A673 (cell line): ENCODE measurements at regions not wholly inside any gene's neighbourhood (a gene's known extent, or its start where the extent isn't known, plus 50 kb on each side); places are given as distances from the start of the nearest gene placed in this dataset.

ENCODE experiments used
- BruUV-seq: library from RNA; stranded (reverse); fragments of 400-500 nt; replicated peaks from 2 replicates; lab custom pipeline; 2021; lab: Mats Ljungman, UMichigan
- CTCF ChIA-PET: fragments of 300-600 bp; sonication (Branson Sonifier 250); formaldehyde crosslinking; loops from one replicate; lab custom pipeline; 2022; ENCODE audit warnings: antibody characterized with exemption; lab: Charles Lee
- POLR2A ChIA-PET: fragments of 300-600 bp; sonication (Branson Sonifier 250); formaldehyde crosslinking; loops from one replicate; lab custom pipeline; 2022; ENCODE audit warnings: antibody characterized with exemption; ENCODE audit not compliant: low non-redundant PET; lab: Charles Lee
- DNase-seq: peaks from one replicate; pipeline ENCODE4 v3.0.0-alpha.2; 2015; ENCODE audit warnings: low spot score
- H3K27ac ChIP-seq: fragments of 200-600 bp; sonication (generic); 2 replicates; pipeline ENCODE4 v1.5.1; 2016; ENCODE audit warnings: mixed run types, low read depth, mild to moderate bottlenecking, mixed read lengths, antibody characterized with exemption, low read length; ENCODE audit not compliant: poor library complexity, severe bottlenecking
- H3K27me3 ChIP-seq: fragments of 200-600 bp; sonication (generic); replicated peaks from 2 replicates; pipeline ENCODE4 v1.6.1; 2017; ENCODE audit warnings: mixed run types, low read depth, mild to moderate bottlenecking, mixed read lengths, antibody characterized with exemption, low read length; ENCODE audit not compliant: insufficient read depth, poor library complexity
- H3K36me3 ChIP-seq: fragments of 200-600 bp; sonication (generic); 2 replicates; pipeline ENCODE4 v1.6.1; 2016; ENCODE audit warnings: mixed run types, mild to moderate bottlenecking, mixed read lengths, antibody characterized with exemption, low read length; ENCODE audit not compliant: insufficient read depth, poor library complexity, severe bottlenecking
- H3K4me1 ChIP-seq: fragments of 200-600 bp; sonication (generic); 2 replicates; pipeline ENCODE4 v1.6.1; 2017; ENCODE audit warnings: mixed run types, mild to moderate bottlenecking, mixed read lengths, antibody characterized with exemption, low read length; ENCODE audit not compliant: insufficient read depth, poor library complexity, severe bottlenecking
- H3K4me3 ChIP-seq: fragments of 200-600 bp; sonication (generic); 2 replicates; pipeline ENCODE4 v1.5.1; 2016; ENCODE audit warnings: low read depth, mixed run types, mild to moderate bottlenecking, mixed read lengths, low read length; ENCODE audit not compliant: poor library complexity, severe bottlenecking
- H3K9me3 ChIP-seq: fragments of 200-600 bp; sonication (generic); 2 replicates; pipeline ENCODE4 v1.6.1; 2016; ENCODE audit warnings: mixed run types, low read depth, mild to moderate bottlenecking, mixed read lengths, antibody characterized with exemption, low read length; ENCODE audit not compliant: poor library complexity, severe bottlenecking
- EZH2 ChIP-seq: fragments of 200-600 bp; sonication (generic); IDR thresholded peaks from 2 replicates; pipeline ENCODE4 v1.6.1; 2017; ENCODE audit warnings: borderline replicate concordance, low read depth, mild to moderate bottlenecking, mixed read lengths, antibody characterized with exemption, low read length; ENCODE audit not compliant: poor library complexity, severe bottlenecking
- intact Hi-C: fragments of 100-400 bp; cut with micrococcal nuclease; formaldehyde crosslinking; loops from one replicate; pipeline ENCODE4 v1.10.0; 2022; ENCODE audit not compliant: unreplicated experiment
- TF ChIP-seq, protein P1 (sequence below): fragments of 300-800, 200-600 bp; sonication (generic); conservative IDR thresholded peaks from 2 replicates; pipeline ENCODE4 v1.5.1; 2017; ENCODE audit warnings: low read depth, mild to moderate bottlenecking, antibody characterized with exemption, low read length, moderate library complexity, mixed read lengths

DNA sequence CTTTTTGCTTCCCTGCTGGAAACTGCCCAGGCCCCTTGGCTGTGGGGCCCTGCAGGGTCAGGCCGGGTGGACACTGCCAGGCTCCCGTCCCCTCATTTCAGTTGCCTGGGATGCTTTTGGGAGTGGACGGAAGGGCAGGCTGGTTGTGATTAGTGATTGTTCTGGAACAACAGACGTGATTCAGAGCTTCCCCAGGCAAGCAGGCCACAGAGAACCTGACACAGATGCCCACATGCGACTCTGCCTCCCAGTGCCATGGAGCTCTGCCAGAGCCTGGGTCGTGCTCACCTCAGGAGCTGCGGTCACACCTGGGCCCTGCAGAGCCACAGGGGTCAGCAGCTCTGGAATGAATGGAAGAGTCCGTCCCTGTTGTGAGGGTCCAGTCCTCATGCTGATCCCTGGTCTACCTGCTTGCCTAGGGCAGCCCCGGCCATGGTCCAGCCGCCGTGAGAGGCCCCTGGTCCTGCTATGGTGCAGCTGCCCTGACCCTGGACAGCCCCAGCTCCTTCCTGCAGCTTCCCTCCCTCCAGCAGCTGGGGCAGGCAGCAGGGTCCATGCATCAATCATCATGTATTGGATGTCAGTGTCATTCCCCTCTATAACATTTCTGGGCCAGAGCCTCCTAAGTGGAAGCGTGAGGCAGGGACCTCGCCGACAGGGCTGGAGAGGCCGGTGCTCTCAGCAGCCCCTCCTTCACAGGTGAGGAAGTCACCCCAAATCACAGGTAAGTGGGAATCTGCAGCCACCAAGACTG lies 518.6 kb upstream of the MYT1L start:
- no peaks in the 10 kb centered on the region for H3K9me3 ChIP-seq
- H3K27me3 ChIP-seq = no peaks in the 10 kb centered on the region
- intact Hi-C loops = no loop called here
- POLR2A ChIA-PET = no interaction called here
- CTCF ChIA-PET = no interaction called here
- no peak overlapping the region for H3K27ac ChIP-seq
- H3K4me1 ChIP-seq = peaks cover 10% of the 10 kb centered on the region
- BruUV-seq = no TSS peak
- DNase-seq = no peak
- H3K4me3 ChIP-seq = no peak overlapping the region
- no peaks in the 10 kb centered on the region for H3K36me3 ChIP-seq
- TF ChIP-seq EZH2 = no peak
- TF ChIP-seq, protein P1, sequence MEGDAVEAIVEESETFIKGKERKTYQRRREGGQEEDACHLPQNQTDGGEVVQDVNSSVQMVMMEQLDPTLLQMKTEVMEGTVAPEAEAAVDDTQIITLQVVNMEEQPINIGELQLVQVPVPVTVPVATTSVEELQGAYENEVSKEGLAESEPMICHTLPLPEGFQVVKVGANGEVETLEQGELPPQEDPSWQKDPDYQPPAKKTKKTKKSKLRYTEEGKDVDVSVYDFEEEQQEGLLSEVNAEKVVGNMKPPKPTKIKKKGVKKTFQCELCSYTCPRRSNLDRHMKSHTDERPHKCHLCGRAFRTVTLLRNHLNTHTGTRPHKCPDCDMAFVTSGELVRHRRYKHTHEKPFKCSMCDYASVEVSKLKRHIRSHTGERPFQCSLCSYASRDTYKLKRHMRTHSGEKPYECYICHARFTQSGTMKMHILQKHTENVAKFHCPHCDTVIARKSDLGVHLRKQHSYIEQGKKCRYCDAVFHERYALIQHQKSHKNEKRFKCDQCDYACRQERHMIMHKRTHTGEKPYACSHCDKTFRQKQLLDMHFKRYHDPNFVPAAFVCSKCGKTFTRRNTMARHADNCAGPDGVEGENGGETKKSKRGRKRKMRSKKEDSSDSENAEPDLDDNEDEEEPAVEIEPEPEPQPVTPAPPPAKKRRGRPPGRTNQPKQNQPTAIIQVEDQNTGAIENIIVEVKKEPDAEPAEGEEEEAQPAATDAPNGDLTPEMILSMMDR = no peak

DNA sequence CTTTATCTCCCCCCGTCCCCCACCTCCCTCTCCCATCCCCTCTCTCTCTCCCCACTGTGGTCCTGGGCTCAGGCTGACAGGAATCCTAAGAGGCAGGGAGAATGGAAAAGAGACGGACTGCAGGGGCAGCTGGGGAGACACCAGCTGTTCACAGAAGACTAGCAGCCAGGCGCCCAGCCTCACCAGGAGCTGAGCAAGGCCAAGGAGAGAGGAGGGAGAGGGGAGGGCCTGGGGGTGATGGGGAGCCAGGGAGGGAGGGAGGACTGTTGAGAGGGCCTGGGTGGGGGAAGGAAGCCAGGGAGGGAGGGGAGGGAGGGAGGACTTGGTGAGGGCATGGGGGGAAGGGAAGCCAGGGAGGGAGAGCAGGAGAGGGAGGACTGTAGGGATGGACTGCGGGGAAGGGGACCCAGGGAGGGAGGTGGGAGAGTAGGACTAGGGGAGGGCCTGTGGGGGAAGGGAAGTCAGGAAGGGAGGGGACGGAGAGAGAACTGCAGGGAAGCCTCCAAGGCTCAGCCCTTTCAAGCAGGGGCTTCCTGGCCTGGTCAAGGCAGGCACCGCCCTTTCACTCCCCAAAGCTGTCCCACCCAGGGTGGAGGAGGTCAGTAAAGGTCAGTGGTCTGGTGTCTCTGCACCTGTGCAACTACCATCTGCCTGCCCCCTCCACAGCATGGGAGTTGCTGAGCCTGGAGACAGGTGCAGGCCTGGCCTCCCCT lies 517.7 kb upstream of the MYT1L start:
- DNase-seq = no peak
- no peaks in the 10 kb centered on the region for H3K9me3 ChIP-seq
- no peak overlapping the region for H3K27ac ChIP-seq
- BruUV-seq = no TSS peak
- intact Hi-C loops = no loop called here
- H3K36me3 ChIP-seq = no peaks in the 10 kb centered on the region
- TF ChIP-seq EZH2 = no peak
- TF ChIP-seq, protein P1 = no peak
- CTCF ChIA-PET = no interaction called here
- H3K4me1 ChIP-seq = peaks cover 10% of the 10 kb centered on the region
- H3K4me3 ChIP-seq = no peak overlapping the region
- POLR2A ChIA-PET = no interaction called here
- no peaks in the 10 kb centered on the region for H3K27me3 ChIP-seq

DNA sequence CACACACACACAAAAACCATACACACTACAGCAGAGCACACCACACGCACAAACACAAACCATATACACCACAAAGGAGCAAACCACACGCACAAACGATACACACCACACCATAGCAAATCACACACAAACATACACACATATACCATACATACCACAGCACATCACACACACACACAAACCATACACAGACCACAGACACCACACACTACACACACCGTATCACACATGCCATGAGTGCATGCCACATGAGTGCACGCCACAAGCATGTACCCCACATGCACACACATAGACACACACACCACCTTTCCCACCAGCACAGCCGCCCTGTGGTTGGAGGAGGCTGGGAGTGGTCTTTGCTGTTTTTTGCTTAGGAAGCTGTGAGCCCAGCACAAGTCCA lies 517.1 kb upstream of the MYT1L start:
- no peak for TF ChIP-seq EZH2
- TF ChIP-seq, protein P1 = no peak
- Histone ChIP-seq H3K27ac (no peak overlapping the region), H3K4me1 (peaks cover 10% of the 10 kb centered on the region), H3K4me3 (no peak overlapping the region), H3K27me3 (no peaks in the 10 kb centered on the region), H3K36me3 (no peaks in the 10 kb centered on the region), H3K9me3 (no peaks in the 10 kb centered on the region)
- CTCF ChIA-PET = no interaction called here
- POLR2A ChIA-PET = no interaction called here
- no TSS peak for BruUV-seq
- intact Hi-C loops = no loop called here
- DNase-seq = no peak
